ENCODE measurements at regions not wholly inside any gene's neighbourhood (a gene's known extent, or its start where the extent isn't known, plus 50 kb on each side); places are given as distances from the start of the nearest gene placed in this dataset.

- intact Hi-C loops (cut with micrococcal nuclease), result no loop called here
- Histone ChIP-seq H4K20me1 (ENCODE audit: low read length) (no peaks in the 10 kb centered on the region), H3K9me3 (ENCODE audit: low read length) (no peaks in the 10 kb centered on the region), H3K36me3 (ENCODE audit: low read depth, low read length) (no peaks in the 10 kb centered on the region), H3K9me2 (replicated peaks; ENCODE audit: low read length) (no peaks in the 10 kb centered on the region), H3F3A (ENCODE audit: low read length, unreplicated experiment) (no peaks in the 10 kb centered on the region), H3K27me3 (ENCODE audit: low read length) (no peaks in the 10 kb centered on the region), H3K4me2 (ENCODE audit: low read length) (no peak overlapping the region), H3K4me1 (ENCODE audit: insufficient read depth, low read length) (no peaks in the 10 kb centered on the region), H2AFZ (ENCODE audit: low read length) (no peak overlapping the region), H3K4me3 (ENCODE audit: low read length) (no peak overlapping the region), H3K9ac (ENCODE audit: low read length) (no peak overlapping the region), H3K27ac (ENCODE audit: low read length) (no peak overlapping the region), H3K79me2 (ENCODE audit: low read length) (no peaks in the 10 kb centered on the region)
- TF ChIP-seq CTCF (conservative IDR thresholded peaks at IDR 0.05; ENCODE audit: low read depth, low read length), result no peak
- no peak for TF ChIP-seq EZH2 (IDR thresholded peaks at IDR 0.05; ENCODE audit: low read length, unreplicated experiment)
- no peak for TF ChIP-seq EZH2phosphoT487 (IDR thresholded peaks at IDR 0.05; ENCODE audit: borderline replicate concordance, low read length)
- POLR2A ChIA-PET (ENCODE audit: unreplicated experiment), result no interaction called here
- DNase-seq (no peak), ATAC-seq (no peak)
- CTCF ChIA-PET, result no interaction called here
- no TSS peak for BruUV-seq (replicated peaks)
These were observed 213.3 kb upstream of the TMTC1 start for GRCh38 chr12:29996993-29997392.

DNA sequence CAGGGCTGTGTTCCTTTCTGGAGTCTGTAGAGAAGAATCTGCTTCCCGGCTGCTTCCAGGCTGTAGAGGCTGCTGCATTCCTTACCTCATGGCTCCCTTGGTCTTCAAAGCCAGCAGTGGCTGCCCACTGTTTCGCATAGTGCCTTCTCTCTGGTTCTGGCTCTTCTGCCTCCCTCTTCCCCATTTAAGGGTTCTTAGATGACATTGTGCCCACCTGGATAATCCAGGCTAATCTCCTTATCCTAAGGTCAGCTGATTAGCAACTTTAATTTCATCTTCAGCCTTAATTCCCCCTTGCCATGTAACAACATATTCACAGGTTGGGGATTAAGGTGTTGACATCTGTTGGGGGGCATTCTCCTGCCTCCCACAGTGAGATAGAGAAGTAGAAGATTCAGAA lies 208.6 kb upstream of the TMTC1 start:
- H3K27me3 ChIP-seq (ENCODE audit: low read length), result no peaks in the 10 kb centered on the region
- no peak overlapping the region for H3K9ac ChIP-seq (ENCODE audit: low read length)
- H3K9me3 ChIP-seq (ENCODE audit: low read length), result no peaks in the 10 kb centered on the region
- no peak for ATAC-seq
- CTCF ChIA-PET, result no interaction called here
- no TSS peak for BruUV-seq (replicated peaks)
- POLR2A ChIA-PET (ENCODE audit: unreplicated experiment), result no interaction called here
- H3F3A ChIP-seq (ENCODE audit: low read length, unreplicated experiment), result no peaks in the 10 kb centered on the region
- no peaks in the 10 kb centered on the region for H4K20me1 ChIP-seq (ENCODE audit: low read length)
- DNase-seq, result no peak
- no peaks in the 10 kb centered on the region for H3K79me2 ChIP-seq (ENCODE audit: low read length)
- H3K4me1 ChIP-seq (ENCODE audit: insufficient read depth, low read length), result no peaks in the 10 kb centered on the region
- intact Hi-C loops (cut with micrococcal nuclease), result no loop called here
- H3K4me2 ChIP-seq (ENCODE audit: low read length), result no peak overlapping the region
- no peaks in the 10 kb centered on the region for H3K36me3 ChIP-seq (ENCODE audit: low read depth, low read length)
- no peak overlapping the region for H3K4me3 ChIP-seq (ENCODE audit: low read length)
- no peaks in the 10 kb centered on the region for H3K9me2 ChIP-seq (replicated peaks; ENCODE audit: low read length)
- H3K27ac ChIP-seq (ENCODE audit: low read length), result no peak overlapping the region
- H2AFZ ChIP-seq (ENCODE audit: low read length), result no peak overlapping the region
- TF ChIP-seq EZH2phosphoT487 (IDR thresholded peaks at IDR 0.05; ENCODE audit: borderline replicate concordance, low read length) (no peak), EZH2 (IDR thresholded peaks at IDR 0.05; ENCODE audit: low read length, unreplicated experiment) (no peak), CTCF (conservative IDR thresholded peaks at IDR 0.05; ENCODE audit: low read depth, low read length) (no peak)

DNA sequence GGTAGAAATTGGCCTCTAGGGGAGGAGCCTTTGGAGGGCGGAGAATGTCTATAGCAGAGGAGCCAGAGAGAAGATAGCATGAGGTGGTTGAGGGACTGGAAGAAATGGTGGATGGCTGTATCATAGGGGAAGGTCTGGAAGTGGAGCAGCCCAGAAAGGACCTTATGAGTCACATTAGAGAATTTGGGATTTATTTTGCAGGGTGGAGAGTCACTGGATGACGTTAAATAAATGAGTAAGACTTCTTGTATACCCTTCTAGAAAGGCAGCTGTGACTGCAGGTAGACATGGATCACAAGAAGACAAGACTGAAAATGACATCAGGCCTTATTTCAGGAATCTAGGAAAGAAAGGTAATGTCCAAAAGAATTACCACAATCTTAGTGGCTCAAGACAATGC lies 208.2 kb upstream of the TMTC1 start:
- no peak for TF ChIP-seq EZH2 (IDR thresholded peaks at IDR 0.05; ENCODE audit: low read length, unreplicated experiment)
- no peak for TF ChIP-seq EZH2phosphoT487 (IDR thresholded peaks at IDR 0.05; ENCODE audit: borderline replicate concordance, low read length)
- TF ChIP-seq CTCF (conservative IDR thresholded peaks at IDR 0.05; ENCODE audit: low read depth, low read length), result no peak
- Histone ChIP-seq H3K27ac (ENCODE audit: low read length) (no peak overlapping the region), H2AFZ (ENCODE audit: low read length) (no peak overlapping the region), H4K20me1 (ENCODE audit: low read length) (no peaks in the 10 kb centered on the region), H3K4me2 (ENCODE audit: low read length) (no peak overlapping the region), H3K9me2 (replicated peaks; ENCODE audit: low read length) (no peaks in the 10 kb centered on the region), H3K4me3 (ENCODE audit: low read length) (no peak overlapping the region), H3K27me3 (ENCODE audit: low read length) (no peaks in the 10 kb centered on the region), H3K79me2 (ENCODE audit: low read length) (no peaks in the 10 kb centered on the region), H3K9me3 (ENCODE audit: low read length) (no peaks in the 10 kb centered on the region), H3K36me3 (ENCODE audit: low read depth, low read length) (no peaks in the 10 kb centered on the region), H3K9ac (ENCODE audit: low read length) (no peak overlapping the region), H3K4me1 (ENCODE audit: insufficient read depth, low read length) (no peaks in the 10 kb centered on the region), H3F3A (ENCODE audit: low read length, unreplicated experiment) (no peaks in the 10 kb centered on the region)
- POLR2A ChIA-PET (ENCODE audit: unreplicated experiment), result no interaction called here
- DNase-seq, result no peak
- 0 out of 2 replicates have a peak, but pooled peaks have one; percentile 35 for ATAC-seq
- CTCF ChIA-PET, result no interaction called here
- no TSS peak for BruUV-seq (replicated peaks)
- intact Hi-C loops (cut with micrococcal nuclease), result loop anchor here (2.0 kb wide), 1 partner anchor 23 kb away; no protein-coding TSS in a partner anchor
